NAMALWA (cell line): ENCODE measurements at regions not wholly inside any gene's neighbourhood (a gene's known extent, or its start where the extent isn't known, plus 50 kb on each side); places are given as distances from the start of the nearest gene placed in this dataset.

Experiments used
- DNase-seq: peaks from one replicate; pipeline ENCODE4 v3.0.0-alpha.2; 2015; ENCODE audit warnings: low spot score

DNA sequence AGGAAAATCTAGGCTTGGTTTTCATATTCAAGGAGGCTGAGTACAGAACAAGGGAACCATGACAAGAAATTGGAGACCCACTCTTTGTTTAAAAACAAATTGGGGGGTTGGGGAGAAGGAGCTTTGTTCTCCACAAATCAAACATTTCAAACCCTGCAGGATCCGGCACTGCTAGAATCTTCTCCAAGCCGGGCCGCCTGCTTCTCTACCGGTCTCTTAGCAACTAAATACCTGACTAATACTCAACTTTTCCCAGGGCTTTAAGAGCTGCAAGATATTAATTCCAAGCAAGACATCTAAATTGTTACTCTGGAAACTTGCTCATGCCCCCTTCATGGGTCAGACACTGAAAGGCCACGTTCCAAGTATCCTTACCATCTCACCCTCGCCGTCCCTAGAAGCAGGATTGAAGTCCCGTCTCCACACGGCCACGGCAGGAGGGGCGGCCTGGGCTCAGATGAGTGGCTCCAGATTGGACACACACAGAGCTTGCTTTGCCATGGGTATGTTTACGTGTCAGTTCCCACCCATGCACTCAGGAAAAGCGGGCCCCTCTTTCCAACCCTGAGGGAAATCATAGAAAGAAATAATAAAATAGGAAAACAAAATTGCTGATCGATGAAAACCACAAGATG, 126.4 kb upstream of the CDH4 start:
- no peak for DNase-seq

DNA sequence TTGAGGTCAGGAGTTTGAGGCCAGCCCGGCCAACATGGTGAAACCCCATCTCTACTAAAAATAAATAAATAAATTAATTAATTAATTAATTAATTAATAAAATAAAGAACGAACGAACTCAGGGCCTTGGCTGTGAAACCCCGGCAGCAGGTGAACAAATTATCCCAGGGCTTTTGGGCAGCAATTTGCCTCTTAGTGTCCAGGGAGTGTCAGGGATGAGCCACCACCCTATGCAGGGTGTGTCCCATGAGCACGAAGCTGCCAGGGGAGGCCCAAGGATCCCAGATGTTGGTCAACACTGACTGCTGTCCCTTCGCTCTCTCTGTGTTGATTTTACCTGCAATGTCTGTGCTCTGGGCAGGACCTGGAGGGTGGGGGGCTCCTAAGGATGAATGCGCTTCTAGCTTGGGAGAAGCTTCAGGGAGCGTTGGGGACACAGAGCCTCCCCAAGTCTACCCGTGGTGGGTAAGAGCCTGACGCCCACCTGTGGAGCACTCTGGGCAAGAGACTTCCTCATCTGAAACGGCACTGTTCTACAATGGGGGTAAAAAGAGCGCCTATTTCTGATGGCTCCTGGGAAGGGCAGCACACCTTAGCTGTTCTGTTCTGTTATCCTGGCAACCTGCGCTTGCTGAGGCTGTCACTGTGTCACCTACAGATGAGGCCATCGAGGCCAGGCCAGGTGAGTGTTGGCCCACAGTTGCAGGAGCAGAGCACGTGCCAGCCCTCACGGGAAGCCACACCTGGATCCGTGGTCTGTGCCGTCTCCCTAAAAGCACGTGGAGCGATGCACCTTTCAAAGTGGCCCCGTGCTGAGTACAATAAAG, 125.5 kb upstream of the CDH4 start:
- no peak for DNase-seq

DNA sequence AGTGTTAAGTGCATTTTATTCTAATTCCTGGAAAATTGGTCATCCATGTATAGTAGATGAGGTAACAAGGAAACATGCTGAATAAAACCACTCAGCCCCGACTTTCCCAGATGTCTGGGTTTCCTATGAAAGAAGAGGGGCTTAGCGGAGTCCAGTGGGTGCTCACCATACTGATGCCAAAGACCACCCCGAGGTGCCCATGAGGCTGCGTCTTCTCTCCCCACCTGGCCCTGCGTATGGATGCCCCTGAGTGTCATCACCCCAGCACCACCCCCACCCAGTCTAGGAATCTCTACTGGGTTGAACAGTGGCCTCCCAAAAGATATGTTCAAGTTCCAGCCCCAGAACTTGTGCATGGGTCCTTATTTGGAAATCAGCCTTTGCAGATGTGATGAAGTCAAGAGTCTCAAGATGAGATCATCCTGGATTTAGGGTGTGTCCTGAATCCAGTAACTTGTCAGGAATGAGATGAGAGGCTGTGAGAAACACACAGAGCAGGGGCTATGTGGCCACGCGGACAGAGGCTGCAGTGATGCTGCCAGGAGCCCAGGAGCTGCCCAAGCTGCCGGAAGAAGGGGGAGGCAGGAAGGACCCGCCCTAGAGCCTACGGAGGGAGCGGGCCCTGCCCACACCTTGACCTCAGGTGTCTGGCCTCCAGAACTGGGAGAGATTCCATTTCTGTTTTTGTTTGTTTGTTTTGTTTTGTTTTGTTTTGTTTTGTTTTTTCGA, 124.6 kb upstream of the CDH4 start:
- DNase-seq, result no peak

DNA sequence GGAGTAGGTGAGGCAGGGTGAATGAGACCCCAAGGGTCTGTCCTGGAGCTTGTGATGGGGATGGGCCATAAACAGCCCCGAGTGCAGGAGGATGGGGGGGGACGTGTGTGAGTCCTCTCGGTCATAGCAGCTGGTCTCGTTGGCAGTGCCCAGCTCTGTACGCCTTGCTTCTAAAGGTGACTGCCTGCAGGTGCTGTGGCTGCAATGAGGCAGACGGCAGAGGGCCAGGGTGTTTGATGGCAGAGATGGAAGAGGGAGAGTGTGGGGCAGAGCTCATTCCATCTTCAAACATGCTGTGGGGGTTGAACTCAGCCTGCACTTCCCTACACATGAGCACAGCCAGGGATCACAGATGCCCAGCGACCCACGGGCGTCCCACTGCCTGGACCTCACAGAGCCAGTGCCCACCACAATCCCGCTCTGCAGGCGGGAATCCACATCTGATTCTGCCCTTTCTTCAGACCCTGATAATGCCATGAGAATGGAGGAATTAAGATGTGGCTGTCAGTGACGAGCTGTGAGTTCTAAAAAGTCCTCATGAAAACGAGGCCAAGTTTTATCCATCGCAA, 123.3 kb upstream of the CDH4 start:
- DNase-seq, result no peak

DNA sequence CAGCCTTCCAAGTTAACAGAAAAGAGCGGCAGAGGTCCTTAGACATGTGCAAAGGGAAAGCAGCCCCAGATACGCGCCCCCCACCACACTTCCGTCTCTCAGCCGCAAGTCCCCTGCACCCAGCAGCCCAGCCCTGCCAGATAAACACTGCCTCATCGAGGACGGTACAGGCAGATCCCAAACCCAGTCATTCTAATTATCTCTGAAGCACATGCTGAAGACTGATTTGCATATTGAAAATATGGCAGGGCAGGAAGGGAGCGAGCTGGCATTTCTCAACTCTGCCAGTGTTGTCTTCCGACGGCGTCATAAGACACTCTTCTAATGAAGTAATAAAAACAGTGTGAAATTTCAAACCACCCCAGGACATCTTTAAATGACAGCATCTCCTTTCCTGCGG, 122.8 kb upstream of the CDH4 start:
- no peak for DNase-seq

DNA sequence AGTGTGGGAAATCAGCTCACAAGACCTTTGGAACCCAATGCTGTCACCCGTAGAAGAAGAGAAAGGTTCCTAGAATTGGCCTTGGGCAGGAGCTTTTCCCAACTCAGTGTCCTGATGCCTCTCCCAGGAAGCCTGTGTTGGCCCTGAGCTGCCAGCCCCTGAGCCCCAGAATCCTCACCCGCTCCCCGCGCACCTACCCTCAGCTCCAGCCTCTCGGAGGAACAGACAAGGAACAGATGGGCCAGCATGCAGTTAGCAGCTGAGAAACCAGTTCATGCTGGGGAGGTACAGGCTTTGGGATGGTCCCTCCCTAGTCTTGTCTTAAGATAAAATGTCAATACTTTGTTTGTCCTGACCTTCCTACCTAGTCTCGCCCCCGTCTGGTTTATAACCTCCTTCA, 121.9 kb upstream of the CDH4 start:
- DNase-seq, result no peak

DNA sequence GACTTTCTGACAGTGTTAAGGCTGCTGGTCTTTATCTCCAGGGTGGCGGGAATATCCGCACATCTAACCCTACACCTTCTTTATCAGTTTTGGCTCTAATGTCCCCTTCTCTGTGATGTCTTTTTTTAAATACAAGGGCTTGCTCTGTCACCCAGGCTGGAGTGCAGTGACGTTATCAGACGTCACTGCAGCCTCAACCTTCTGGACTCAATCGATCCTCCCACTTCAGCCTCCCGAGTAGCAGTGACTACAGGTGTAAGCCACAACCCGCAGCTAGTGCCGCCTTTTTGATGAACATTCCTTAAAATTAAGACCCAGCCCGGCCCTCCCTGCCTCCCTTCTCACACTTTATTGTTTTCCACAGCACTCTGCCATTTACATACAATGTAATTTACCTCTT, 120.1 kb upstream of the CDH4 start:
- no peak for DNase-seq

DNA sequence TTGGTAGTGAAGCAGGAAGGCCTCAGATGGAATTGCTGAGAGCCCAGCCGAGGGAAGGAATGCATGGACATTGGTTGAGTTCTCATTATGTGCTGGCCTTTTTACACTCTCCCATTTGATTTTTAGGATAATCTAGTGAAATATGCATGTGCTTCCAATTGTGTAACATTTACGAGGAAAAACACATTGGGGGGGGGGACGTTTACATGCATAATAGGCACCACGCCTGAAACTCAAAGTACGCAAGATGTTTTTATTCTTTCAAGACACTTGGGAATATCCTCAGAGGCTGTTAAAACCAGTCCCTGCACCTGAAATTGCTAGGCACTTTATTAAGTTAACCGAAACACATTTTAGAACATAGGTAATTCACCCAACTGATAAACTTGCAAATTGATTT, 118.5 kb upstream of the CDH4 start:
- DNase-seq, result no peak

DNA sequence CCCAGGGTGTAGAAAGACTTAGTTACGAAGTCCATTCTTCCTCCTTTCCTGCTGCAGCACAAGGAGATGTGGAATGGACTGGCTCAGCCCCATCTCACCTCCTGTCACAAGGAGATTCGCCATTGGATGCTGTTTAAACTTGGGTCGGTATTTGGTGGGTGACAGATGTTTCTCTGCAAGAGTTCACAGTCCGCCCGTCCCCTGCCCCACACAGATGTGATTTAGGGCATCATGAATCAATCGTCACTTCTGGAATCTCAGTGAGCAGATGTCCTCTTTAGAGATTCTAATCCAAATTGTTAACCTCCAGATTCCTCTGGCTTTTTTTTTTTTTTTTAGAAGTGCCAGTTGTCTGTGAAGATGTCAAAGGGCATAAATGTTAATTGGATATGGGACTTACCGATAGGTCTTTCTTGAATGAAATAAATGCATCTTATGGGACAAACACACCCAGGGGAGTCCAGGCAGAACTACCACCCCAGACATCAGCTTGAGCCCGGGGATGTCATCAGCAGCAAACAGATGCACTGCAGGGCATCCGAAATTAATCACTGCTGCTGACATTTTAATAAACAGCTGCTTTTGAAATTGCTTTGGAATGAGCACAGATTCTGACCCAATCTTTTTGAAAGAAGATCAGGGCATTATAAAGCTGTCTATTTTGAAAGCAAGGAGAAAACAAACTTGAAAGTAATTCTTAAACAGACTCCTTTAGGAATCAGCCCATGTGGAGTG, 117.6 kb upstream of the CDH4 start:
- DNase-seq, result no peak

DNA sequence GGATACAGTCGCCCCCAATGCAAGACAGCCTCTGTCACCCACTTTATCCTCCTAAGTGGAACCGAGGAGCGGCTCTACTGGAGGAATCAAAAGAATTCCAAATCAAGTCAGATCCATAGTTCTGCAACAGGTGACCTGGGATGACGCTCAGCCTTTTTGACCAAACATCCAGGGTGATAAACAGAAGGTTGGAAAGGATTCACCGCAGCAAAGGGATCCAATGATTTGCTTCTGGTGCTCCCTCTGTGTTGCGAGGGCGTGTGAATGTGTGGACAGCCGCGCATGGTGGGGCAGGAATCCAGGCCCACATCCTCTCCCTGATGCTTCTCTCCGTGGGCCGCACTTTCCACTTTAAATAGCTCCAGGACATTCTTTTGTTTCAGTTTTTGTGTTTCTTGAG, 116.8 kb upstream of the CDH4 start:
- no peak for DNase-seq

DNA sequence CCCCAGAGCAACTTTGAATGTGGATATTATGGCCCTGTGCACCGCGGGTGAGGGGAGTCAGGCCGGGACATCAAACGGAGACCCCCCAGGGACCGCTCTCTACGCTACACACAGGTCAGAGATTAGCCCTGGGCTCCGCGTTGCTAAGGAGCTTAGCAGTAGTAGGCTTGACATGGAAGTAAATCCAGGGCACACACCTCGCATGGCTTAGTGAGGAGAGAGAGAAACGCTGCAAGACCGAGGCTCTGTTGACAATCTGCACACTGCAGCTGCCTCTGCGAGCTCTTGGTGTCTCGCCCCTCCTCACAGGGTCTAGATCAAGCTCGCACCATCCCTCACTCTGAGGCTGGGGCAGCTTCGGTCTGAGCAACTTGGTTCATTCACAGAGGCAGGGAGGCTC, 116.1 kb upstream of the CDH4 start:
- no peak for DNase-seq

DNA sequence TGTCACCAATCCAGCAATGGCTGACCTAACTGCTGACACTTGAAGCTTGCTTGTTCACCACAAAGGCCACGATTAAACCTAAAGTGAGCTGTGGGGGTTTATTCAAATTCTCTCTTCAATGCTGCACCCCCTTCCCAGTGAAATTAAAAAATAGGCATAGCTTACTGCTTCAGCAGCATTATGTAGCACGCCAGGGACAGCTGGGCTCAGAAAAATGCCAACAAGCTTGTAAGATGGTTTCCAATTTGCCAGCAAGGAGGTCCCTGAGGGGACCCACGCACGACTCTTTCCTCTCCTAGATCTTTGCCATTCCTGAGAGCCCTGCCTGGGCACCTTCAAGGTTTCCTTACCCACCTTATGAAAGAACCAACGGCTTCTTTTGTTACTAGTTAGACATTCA, 113.5 kb upstream of the CDH4 start:
- no peak for DNase-seq

DNA sequence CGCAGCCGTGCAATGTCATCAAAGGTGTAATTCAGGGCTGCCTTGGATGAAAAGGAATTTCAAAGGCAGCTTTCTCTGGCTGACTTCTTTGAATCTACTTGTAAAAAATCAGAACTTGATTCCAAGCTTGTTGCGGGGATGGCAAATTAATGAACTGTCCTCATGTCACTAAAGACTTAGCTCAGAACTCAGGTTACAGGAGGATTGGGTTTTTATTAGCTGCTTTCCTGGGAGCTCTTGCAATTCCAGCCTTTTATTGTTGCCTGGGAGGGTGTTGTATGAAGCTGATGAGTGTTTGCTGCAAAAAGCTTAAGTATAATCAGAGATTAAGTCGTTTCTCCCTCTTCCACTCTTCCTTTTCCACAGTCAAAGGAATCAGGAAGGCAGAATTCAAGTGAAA, 113.0 kb upstream of the CDH4 start:
- DNase-seq, result no peak

DNA sequence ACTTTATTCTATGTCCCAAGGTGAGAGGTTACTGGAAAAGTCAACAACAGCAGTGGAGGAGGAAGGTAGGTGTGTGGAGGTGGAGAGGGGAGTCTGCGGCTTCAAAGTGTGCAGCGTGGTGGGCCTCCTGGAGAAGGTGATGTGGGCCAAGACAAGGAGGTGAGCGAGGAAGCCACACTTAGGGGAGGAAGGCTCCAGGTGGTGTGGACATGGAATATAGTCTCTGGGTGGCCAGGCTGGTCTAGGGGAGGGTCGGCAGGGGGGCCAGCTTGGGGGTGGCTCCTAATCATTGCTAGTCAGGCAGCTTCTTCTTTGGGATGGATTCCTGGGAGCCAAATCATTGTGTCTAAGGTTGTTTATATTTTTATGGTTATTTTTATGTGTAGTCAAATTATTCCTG, 111.5 kb upstream of the CDH4 start:
- no peak for DNase-seq

DNA sequence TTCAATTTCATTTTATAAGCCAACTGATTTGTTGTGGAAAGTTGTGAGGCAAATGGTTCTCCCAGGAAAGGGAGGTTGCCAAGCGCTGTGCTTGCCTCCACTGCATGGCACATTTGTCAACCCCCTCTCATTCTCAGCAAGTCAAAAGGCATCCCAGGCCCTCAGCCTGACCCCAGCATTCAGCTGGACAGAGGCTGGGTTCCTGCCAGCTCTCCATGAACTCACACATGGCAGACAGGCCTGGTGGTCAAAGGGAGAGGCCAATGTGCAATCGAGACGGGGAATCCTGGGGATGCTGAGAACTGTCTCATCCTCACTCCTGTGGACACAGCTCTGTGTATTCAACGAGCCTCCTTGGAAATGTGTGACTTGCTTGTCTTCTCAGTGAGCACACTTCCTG, 106.0 kb upstream of the CDH4 start:
- no peak for DNase-seq

DNA sequence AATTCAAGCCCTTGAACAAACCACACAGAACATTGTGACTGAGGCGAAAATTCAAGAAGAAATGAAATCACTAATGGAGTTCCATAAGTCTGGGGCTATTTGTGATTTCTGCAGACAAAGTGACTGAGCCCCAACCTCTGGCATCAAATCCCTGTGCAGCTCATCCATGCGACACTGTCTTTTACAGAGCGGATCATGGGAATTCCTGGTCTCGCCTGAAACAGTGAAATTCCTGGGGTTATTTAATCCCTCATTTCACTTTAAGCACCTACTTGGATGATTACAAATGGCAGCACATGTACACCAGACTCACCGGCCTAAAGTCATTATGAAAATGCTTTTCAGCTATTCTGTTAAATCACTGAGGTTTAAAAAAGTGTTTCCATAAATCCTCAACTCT, 102.4 kb upstream of the CDH4 start:
- no peak for DNase-seq

DNA sequence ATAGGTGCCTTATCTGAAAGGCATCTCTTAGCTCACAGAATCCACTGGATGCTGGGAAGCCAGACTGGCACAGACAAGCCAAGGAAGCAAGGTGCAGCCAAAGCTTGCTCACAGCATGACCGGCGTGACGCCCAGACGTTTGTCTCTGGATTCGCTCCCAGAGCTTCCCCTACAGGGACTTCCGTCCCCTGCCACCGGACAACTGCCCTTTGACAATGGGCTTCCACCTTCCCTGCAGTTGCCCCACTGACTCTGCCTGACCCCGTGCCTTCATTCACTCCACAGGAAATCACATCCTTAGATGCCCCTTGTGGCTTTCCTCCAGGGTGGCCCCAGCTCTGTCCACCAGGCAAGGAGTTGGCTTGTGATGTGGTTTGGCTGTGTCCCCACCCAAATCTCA, 94.8 kb upstream of the CDH4 start:
- DNase-seq, result no peak

DNA sequence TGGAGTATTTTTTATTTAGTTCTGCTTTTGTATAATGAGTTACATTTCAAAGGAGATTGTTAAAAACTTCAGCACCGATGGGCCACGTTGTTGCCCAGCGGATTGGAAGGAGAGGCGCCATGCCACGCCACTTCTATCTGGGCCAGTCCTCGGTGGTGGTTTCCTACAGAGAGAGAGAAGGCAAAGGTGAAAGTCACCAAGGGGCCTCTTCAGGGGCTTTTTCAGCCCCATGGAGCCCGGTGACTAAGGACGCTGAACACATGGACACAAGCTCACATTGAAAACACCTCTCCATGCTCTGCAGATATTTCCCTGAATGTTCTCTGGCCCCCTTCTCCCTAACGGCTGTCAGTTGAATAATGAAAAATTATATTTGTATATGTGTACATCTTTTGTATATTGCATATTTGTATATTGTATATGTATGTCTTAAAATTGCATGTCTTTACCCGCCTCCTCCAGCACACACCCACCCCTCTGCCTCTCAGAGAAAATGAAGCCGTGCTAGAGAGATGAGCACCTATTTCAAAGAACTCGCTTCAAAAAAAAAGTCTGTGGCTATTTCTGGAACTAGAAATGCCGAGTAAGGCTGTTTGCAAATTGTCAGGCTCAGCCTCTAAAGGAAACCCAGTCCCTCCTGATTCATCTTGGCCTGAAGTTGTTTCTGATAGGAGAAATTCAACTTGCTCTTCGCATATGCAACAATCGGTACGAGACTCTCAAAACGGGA, 91.9 kb upstream of the CDH4 start:
- DNase-seq, result no peak

DNA sequence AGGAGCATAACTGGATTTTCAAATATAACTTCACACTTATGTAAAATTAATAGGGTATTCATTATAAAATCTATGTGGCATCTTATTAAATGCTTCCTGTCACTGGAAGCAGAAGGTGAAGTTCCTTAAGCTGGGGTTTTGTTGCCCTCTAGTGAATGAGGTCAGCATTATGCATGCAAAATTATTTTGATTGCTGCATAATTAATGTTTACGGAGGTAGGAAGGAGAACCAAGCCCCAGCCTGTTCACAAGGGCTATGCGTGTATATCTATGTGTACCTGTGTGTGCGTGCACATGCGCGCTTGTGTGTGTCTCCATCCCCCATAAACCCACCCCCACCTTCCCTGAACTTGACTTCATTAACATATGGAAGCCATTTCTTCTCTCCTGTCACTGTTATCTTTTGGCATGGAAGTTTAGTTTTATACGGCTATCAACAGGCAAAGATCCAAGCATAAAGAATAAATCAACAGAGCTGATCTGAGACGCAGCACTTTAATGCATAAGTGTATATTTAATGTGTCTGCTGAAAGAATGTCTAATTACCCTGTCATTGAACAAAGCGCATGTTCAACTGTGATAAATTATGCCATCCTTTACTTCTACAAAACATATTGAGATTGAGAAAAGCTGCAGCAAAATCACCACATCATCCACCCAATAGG, 90.2 kb upstream of the CDH4 start:
- DNase-seq, result no peak

DNA sequence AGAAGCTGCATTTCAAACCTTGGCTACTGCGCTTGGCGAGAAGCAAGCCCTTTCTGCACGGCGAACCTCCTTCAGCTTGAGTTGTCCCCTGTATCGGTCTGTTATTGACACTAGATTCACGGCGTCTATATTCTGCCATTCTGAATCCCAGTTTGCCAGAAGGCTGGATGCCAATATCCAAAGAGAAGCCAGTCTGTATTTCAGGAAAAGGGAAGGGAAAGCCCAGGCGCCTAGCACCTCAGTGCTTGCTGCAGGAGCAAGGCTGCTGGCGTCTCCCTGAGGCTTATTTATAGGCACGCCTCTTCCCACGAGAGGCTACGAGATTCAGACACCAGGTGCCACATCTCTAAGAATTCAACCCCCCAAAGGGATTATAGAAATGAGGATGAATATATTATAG, 89.6 kb upstream of the CDH4 start:
- no peak for DNase-seq

DNA sequence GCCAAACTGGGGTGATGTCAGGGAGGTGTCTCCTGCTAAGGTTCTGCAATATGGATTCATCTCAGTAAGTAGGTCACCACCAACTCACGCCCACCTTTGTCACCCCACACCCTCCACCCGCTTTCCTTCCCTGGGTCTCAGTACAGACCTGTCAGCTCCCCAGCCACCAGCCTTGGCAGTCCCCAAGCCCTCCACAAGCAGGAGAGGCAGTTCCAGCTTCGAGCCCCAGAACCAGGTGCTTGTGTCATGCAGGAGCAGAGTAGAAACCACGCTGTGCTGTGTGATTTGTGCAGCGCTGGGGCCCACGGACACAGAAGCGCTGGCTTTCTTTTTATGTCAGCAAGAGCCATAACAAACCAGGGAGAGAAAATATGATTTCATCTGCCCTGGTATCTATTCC, 89.0 kb upstream of the CDH4 start:
- DNase-seq, result no peak
